ENCODE measurements at regions not wholly inside any gene's neighbourhood (a gene's known extent, or its start where the extent isn't known, plus 50 kb on each side); places are given as distances from the start of the nearest gene placed in this dataset.
A peak's percentile ranks its signal among the peaks of the same experiment; 100 is the strongest.

- no peak for TF ChIP-seq GATA2 (IDR thresholded peaks at IDR 0.05; ENCODE audit: low read depth, low read length)
- no peak for TF ChIP-seq GATA3 (IDR thresholded peaks at IDR 0.05; ENCODE audit: low read depth, low read length)
Measured at GRCh38 chr2:138440759-138441158, 60.8 kb upstream of the SPOPL start.

GRCh38 chr2:138441916-138442315, 59.7 kb upstream of the SPOPL start:
- TF ChIP-seq GATA3 (IDR thresholded peaks at IDR 0.05; ENCODE audit: low read depth, low read length) = no peak

- TF ChIP-seq GATA2 (IDR thresholded peaks at IDR 0.05; ENCODE audit: low read depth, low read length) = no peak
Measured at GRCh38 chr2:138444411-138444810, 57.2 kb upstream of the SPOPL start.

- TF ChIP-seq GATA2 (IDR thresholded peaks at IDR 0.05; ENCODE audit: low read depth, low read length) (peak; percentile 54; the same call in 1 of the 2 replicates), GATA3 (IDR thresholded peaks at IDR 0.05; ENCODE audit: low read depth, low read length) (peak; percentile 93)
Measured at GRCh38 chr2:138445227-138445626, 56.3 kb upstream of the SPOPL start.

GRCh38 chr2:138446043-138446442, 55.5 kb upstream of the SPOPL start:
- TF ChIP-seq GATA3 (IDR thresholded peaks at IDR 0.05; ENCODE audit: low read depth, low read length) (no peak), GATA2 (IDR thresholded peaks at IDR 0.05; ENCODE audit: low read depth, low read length) (no peak)

- TF ChIP-seq GATA2 (IDR thresholded peaks at IDR 0.05; ENCODE audit: low read depth, low read length) (no peak), GATA3 (IDR thresholded peaks at IDR 0.05; ENCODE audit: low read depth, low read length) (no peak)
Measured at GRCh38 chr2:138447889-138448570, 53.5 kb upstream of the SPOPL start.
